Endodermal cell (in vitro differentiated cells): ENCODE measurements at regions not wholly inside any gene's neighbourhood (a gene's known extent, or its start where the extent isn't known, plus 50 kb on each side); places are given as distances from the start of the nearest gene placed in this dataset.
"Not testable (repeated sequence)": the region's sequence is repeated elsewhere in the genome, so short reads cannot be mapped to it uniquely, and the experiment has no call there.

Experiments used
- DNase-seq: peaks from one replicate; pipeline ENCODE4 v3.0.0-alpha.2; 2017
- H3K27ac ChIP-seq: 2 replicates; pipeline ENCODE4 v1.5.1; 2013; ENCODE audit warnings: mild to moderate bottlenecking, low read depth, low read length, moderate library complexity
- H3K27me3 ChIP-seq: 2 replicates; pipeline ENCODE4 v1.6.1; 2013; ENCODE audit warnings: mild to moderate bottlenecking, low read length, moderate library complexity; ENCODE audit not compliant: insufficient read depth, control insufficient read depth, poor library complexity, severe bottlenecking
- H3K36me3 ChIP-seq: 2 replicates; pipeline ENCODE4 v1.7.0; 2013; ENCODE audit warnings: mild to moderate bottlenecking, low read length, moderate library complexity; ENCODE audit not compliant: control insufficient read depth, insufficient read depth
- H3K4me1 ChIP-seq: one replicate; pipeline ENCODE4 v1.7.0; 2013; ENCODE audit warnings: low read length; ENCODE audit not compliant: control insufficient read depth, insufficient read depth
- H3K4me3 ChIP-seq: 2 replicates; pipeline ENCODE4 v1.5.1; 2013; ENCODE audit warnings: mild to moderate bottlenecking, low read length, moderate library complexity
- H3K9ac ChIP-seq: 2 replicates; pipeline ENCODE4 v1.6.1; 2013; ENCODE audit warnings: mild to moderate bottlenecking, low read length, moderate library complexity; ENCODE audit not compliant: poor library complexity, severe bottlenecking; ENCODE audit errors: extremely low read depth
- H3K9me3 ChIP-seq: 2 replicates; pipeline ENCODE4 v1.6.1; 2013; ENCODE audit warnings: mild to moderate bottlenecking, low read length, moderate library complexity; ENCODE audit not compliant: control insufficient read depth
- H3K27ac Mint-ChIP-seq: 2 replicates; pipeline ENCODE4 v1.8.0; 2020; ENCODE audit warnings: mixed read lengths
- H3K27me3 Mint-ChIP-seq: 2 replicates; pipeline ENCODE4 v1.8.0; 2021; ENCODE audit warnings: mild to moderate bottlenecking, mixed read lengths; ENCODE audit not compliant: insufficient read depth
- H3K36me3 Mint-ChIP-seq: 2 replicates; pipeline ENCODE4 v1.8.0; 2020; ENCODE audit warnings: low read depth, mixed read lengths
- H3K4me1 Mint-ChIP-seq: 2 replicates; pipeline ENCODE4 v1.8.0; 2020; ENCODE audit warnings: mixed read lengths
- H3K4me3 Mint-ChIP-seq: 2 replicates; pipeline ENCODE4 v1.8.0; 2020; ENCODE audit warnings: mild to moderate bottlenecking, moderate library complexity, mixed read lengths
- H3K9me3 Mint-ChIP-seq: 2 replicates; pipeline ENCODE4 v1.8.0; 2020; ENCODE audit warnings: mild to moderate bottlenecking, mixed read lengths
- CTCF ChIP-seq: fragments of 200-600 bp; sonication (generic); conservative IDR thresholded peaks from 2 replicates; pipeline ENCODE4 v1.5.0; 2021; ENCODE audit warnings: antibody characterized with exemption, mild to moderate bottlenecking
- WGBS, 2 experiments: methylation state at CpG; one replicate each; pipeline versions ENCODE4 v1.1.5 to v1.1.7; 2013; ENCODE audit warnings: missing lambda C conversion rate in 2 of 2, mixed read lengths in 1 of 2; ENCODE audit not compliant: insufficient coverage in 1 of 2, insufficient read length in 1 of 2; 5-methylcytosine and 5-hydroxymethylcytosine counted together

- Mint-ChIP-seq H3K9me3 (no peaks in the 10 kb centered on the region), H3K36me3 (no peaks in the 10 kb centered on the region), H3K27me3 (peaks cover 2% of the 10 kb centered on the region), H3K27ac (no peak overlapping the region), H3K4me1 (no peaks in the 10 kb centered on the region), H3K4me3 (no peak overlapping the region)
- H3K4me3 ChIP-seq, result no peak overlapping the region
- no peaks in the 10 kb centered on the region for H3K9me3 ChIP-seq
- H3K9ac ChIP-seq, result no peak overlapping the region
- no peak for DNase-seq
- H3K36me3 ChIP-seq, result no peaks in the 10 kb centered on the region
- 93% methylated on average over 3 of the region's 3 CpGs; no CpG with 5 or more reads in 1 of the 2 experiments for WGBS, 2 experiments
- no peaks in the 10 kb centered on the region for H3K27me3 ChIP-seq
- TF ChIP-seq CTCF, result no peak
- no peak overlapping the region for H3K27ac ChIP-seq
- no peaks in the 10 kb centered on the region for H3K4me1 ChIP-seq
Measured at GRCh38 chr3:177405191-177405672, 207.9 kb upstream of the TBL1XR1 start.

- Mint-ChIP-seq H3K27ac (no peak overlapping the region), H3K4me1 (peaks cover 4% of the 10 kb centered on the region), H3K4me3 (no peak overlapping the region), H3K36me3 (peaks cover 6% of the 10 kb centered on the region), H3K9me3 (peaks cover 21% of the 10 kb centered on the region), H3K27me3 (peaks cover 2% of the 10 kb centered on the region)
- Histone ChIP-seq H3K9ac (no peak overlapping the region), H3K27me3 (no peaks in the 10 kb centered on the region), H3K27ac (no peak overlapping the region), H3K4me1 (no peaks in the 10 kb centered on the region), H3K36me3 (no peaks in the 10 kb centered on the region), H3K4me3 (no peak overlapping the region), H3K9me3 (peaks cover 8% of the 10 kb centered on the region)
- TF ChIP-seq CTCF, result no peak
- 87% methylated on average over 4 of the region's 4 CpGs; no CpG with 5 or more reads in 1 of the 2 experiments for WGBS, 2 experiments
- no peak for DNase-seq
Measured at GRCh38 chr3:177410730-177411129, 213.4 kb upstream of the TBL1XR1 start.

GRCh38 chr3:177411201-177411600, 213.9 kb upstream of the TBL1XR1 start:
- peaks cover 6% of the 10 kb centered on the region for H3K36me3 Mint-ChIP-seq
- H3K4me1 Mint-ChIP-seq, result peaks cover 4% of the 10 kb centered on the region
- H3K4me3 Mint-ChIP-seq, result no peak overlapping the region
- 93 to 100% methylated on average over 2 to 3 of the region's 3 CpGs for WGBS, 2 experiments
- Histone ChIP-seq H3K27ac (no peak overlapping the region), H3K9me3 (peaks cover 8% of the 10 kb centered on the region), H3K4me1 (no peaks in the 10 kb centered on the region), H3K36me3 (no peaks in the 10 kb centered on the region), H3K27me3 (no peaks in the 10 kb centered on the region), H3K4me3 (no peak overlapping the region), H3K9ac (no peak overlapping the region)
- peaks cover 21% of the 10 kb centered on the region for H3K9me3 Mint-ChIP-seq
- H3K27ac Mint-ChIP-seq, result no peak overlapping the region
- no peak for TF ChIP-seq CTCF
- DNase-seq, result no peak
- no peaks in the 10 kb centered on the region for H3K27me3 Mint-ChIP-seq

- H3K36me3 ChIP-seq, H3K4me3 Mint-ChIP-seq, H3K36me3 Mint-ChIP-seq, H3K4me1 ChIP-seq, H3K27me3 ChIP-seq, H3K27me3 Mint-ChIP-seq, DNase-seq, H3K4me1 Mint-ChIP-seq, H3K27ac Mint-ChIP-seq, H3K4me3 ChIP-seq, H3K9me3 ChIP-seq, H3K9ac ChIP-seq, H3K27ac ChIP-seq: not testable (repeated sequence)
- 98 to 100% methylated on average over 11 to 32 of the region's 32 CpGs for WGBS, 2 experiments
- peaks cover 21% of the 10 kb centered on the region for H3K9me3 Mint-ChIP-seq
Measured at GRCh38 chr3:177412677-177413170, 215.4 kb upstream of the TBL1XR1 start.
